Progenitor cell of endocrine pancreas (in vitro differentiated cells): ENCODE measurements at regions not wholly inside any gene's neighbourhood (a gene's known extent, or its start where the extent isn't known, plus 50 kb on each side); places are given as distances from the start of the nearest gene placed in this dataset.

Source experiments
- DNase-seq: peaks from one replicate; pipeline ENCODE4 v3.0.0; 2021; ENCODE audit warnings: low spot score; ENCODE audit not compliant: unreplicated experiment
- H3K27ac Mint-ChIP-seq: 2 replicates; pipeline ENCODE4 v1.8.0; 2021; ENCODE audit warnings: mild to moderate bottlenecking, moderate library complexity, mixed read lengths
- H3K27me3 Mint-ChIP-seq: 2 replicates; pipeline ENCODE4 v1.8.0; 2021; ENCODE audit warnings: mixed read lengths
- H3K36me3 Mint-ChIP-seq: 2 replicates; pipeline ENCODE4 v1.8.0; 2022; ENCODE audit warnings: mixed read lengths; ENCODE audit not compliant: insufficient read depth
- H3K4me1 Mint-ChIP-seq: 2 replicates; pipeline ENCODE4 v1.8.0; 2021; ENCODE audit warnings: low read depth, mixed read lengths
- H3K4me3 Mint-ChIP-seq: 2 replicates; pipeline ENCODE4 v1.8.0; 2021; ENCODE audit warnings: low read depth, mild to moderate bottlenecking, moderate library complexity, mixed read lengths
- H3K9me3 Mint-ChIP-seq: 2 replicates; pipeline ENCODE4 v1.8.0; 2021; ENCODE audit warnings: low read depth, mixed read lengths
- TF ChIP-seq, protein P1 (sequence below): fragments of 200-600 bp; sonication (generic); IDR thresholded peaks from one replicate; pipeline ENCODE4 v1.5.0; 2021; ENCODE audit warnings: antibody characterized with exemption, mild to moderate bottlenecking; ENCODE audit not compliant: unreplicated experiment

- Mint-ChIP-seq H3K36me3 (no peaks in the 10 kb centered on the region), H3K27me3 (peaks cover 29% of the 10 kb centered on the region), H3K4me1 (peaks cover 8% of the 10 kb centered on the region), H3K27ac (no peak overlapping the region), H3K4me3 (no peak overlapping the region), H3K9me3 (no peaks in the 10 kb centered on the region)
- peak; percentile 6 for DNase-seq
- TF ChIP-seq, protein P1, sequence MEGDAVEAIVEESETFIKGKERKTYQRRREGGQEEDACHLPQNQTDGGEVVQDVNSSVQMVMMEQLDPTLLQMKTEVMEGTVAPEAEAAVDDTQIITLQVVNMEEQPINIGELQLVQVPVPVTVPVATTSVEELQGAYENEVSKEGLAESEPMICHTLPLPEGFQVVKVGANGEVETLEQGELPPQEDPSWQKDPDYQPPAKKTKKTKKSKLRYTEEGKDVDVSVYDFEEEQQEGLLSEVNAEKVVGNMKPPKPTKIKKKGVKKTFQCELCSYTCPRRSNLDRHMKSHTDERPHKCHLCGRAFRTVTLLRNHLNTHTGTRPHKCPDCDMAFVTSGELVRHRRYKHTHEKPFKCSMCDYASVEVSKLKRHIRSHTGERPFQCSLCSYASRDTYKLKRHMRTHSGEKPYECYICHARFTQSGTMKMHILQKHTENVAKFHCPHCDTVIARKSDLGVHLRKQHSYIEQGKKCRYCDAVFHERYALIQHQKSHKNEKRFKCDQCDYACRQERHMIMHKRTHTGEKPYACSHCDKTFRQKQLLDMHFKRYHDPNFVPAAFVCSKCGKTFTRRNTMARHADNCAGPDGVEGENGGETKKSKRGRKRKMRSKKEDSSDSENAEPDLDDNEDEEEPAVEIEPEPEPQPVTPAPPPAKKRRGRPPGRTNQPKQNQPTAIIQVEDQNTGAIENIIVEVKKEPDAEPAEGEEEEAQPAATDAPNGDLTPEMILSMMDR, result no peak
Measured at GRCh38 chr10:78896159-78896928, 172.4 kb upstream of the ZMIZ1 start.

- Mint-ChIP-seq H3K4me3 (no peak overlapping the region), H3K27me3 (peaks cover 27% of the 10 kb centered on the region), H3K27ac (no peak overlapping the region), H3K36me3 (no peaks in the 10 kb centered on the region), H3K4me1 (peaks cover 8% of the 10 kb centered on the region), H3K9me3 (no peaks in the 10 kb centered on the region)
- DNase-seq, result peak; percentile 4
- TF ChIP-seq, protein P1, result no peak
Measured at GRCh38 chr10:78898341-78899097, 170.2 kb upstream of the ZMIZ1 start.

DNA sequence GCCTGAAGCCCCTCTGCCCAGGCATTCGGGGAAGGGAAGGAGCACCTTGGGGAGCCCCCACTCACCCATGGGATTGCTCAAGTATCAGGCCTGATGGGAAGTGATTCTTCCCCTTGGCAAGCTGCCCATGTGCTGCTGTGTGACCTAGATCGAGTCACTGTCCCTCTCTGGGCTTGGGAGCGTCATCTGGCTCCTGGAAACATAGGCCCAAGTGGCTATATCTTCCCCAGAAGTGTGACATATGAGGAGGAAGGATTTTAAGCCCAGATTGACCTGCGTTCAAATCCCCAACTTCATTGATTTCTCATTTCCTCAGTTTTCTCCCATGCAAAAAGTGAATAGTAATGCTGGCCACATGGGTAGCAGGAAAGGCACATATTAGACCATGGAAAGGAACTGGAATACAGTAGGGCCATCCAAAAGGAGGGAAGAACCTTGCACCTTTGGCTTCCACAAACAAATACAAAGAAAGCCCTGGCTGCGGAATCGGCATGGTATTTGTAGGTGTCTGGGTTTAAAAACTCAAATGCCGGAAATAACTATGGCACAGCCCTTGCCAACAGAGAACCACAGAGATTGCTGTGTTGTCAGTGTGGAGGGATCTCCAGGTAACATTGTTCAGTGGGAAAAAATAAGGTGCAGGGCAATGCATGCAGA lies 169.5 kb upstream of the ZMIZ1 start:
- peaks cover 8% of the 10 kb centered on the region for H3K4me1 Mint-ChIP-seq
- peaks cover 20% of the 10 kb centered on the region for H3K27me3 Mint-ChIP-seq
- H3K27ac Mint-ChIP-seq, result no peak overlapping the region
- no peak overlapping the region for H3K4me3 Mint-ChIP-seq
- no peaks in the 10 kb centered on the region for H3K9me3 Mint-ChIP-seq
- peak; percentile 5 for DNase-seq
- TF ChIP-seq, protein P1, result no peak
- H3K36me3 Mint-ChIP-seq, result no peaks in the 10 kb centered on the region

DNA sequence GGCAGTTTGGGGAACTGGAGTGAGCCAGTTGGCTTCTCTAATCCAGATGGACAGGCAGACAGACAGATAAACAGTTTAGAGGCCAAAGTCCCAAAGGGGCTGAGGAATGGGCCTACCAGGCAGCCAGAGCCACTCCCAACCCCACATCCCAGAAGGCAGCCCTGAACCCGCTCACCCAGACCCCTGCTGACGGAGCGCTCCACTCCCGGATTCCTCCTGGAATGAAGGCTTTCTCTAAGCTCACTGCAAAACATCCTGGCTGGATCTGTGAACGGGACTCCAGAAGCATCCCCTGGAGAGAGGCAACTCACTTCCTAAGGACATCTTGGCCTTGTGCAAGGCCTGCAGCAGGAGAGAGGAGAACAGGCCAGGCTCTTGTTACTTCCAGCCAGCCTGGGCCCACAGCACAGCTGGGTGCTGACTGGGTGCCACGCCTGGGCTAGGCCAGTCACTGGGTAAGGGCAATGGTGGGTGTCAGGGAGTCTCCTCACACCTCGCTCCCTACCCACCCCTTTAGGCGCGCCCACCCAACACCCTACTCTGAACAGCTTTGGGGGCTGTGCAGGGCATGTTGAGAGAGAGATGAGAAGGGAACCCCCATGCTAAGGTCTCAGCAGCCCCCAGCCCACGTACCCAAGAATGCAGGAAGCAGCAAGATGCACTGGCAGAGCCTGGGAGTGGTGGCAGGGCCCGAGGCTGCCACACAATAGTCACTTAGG lies 168.6 kb upstream of the ZMIZ1 start:
- peak; percentile 3 for DNase-seq

More for the DNA sequence above, 168.6 kb upstream of the ZMIZ1 start:
- Mint-ChIP-seq H3K27ac (no peak overlapping the region), H3K4me3 (no peak overlapping the region), H3K36me3 (no peaks in the 10 kb centered on the region), H3K9me3 (no peaks in the 10 kb centered on the region), H3K4me1 (peaks cover 4% of the 10 kb centered on the region), H3K27me3 (peaks cover 17% of the 10 kb centered on the region)
- TF ChIP-seq, protein P1, result no peak
